HepG2 (cell line): ENCODE measurements at regions not wholly inside any gene's neighbourhood (a gene's known extent, or its start where the extent isn't known, plus 50 kb on each side); places are given as distances from the start of the nearest gene placed in this dataset.

Source experiments
- ARHGAP35 ChIP-seq: sonication (generic); formaldehyde crosslinking; IDR thresholded peaks from 2 replicates; pipeline ENCODE4 v1.9.0; 2022; ENCODE audit warnings: mild to moderate bottlenecking, inconsistent platforms, moderate library complexity, missing genetic modification reagents, borderline replicate concordance
- CBX5 ChIP-seq: sonication (generic); formaldehyde crosslinking; IDR thresholded peaks from 2 replicates; pipeline ENCODE4 v1.4.0; 2020; ENCODE audit warnings: missing genetic modification reagents, borderline replicate concordance
- FOXJ3 ChIP-seq: sonication (generic); formaldehyde crosslinking; IDR thresholded peaks from 2 replicates; pipeline ENCODE4 v1.4.0; 2020; ENCODE audit warnings: missing genetic modification reagents, mild to moderate bottlenecking, borderline replicate concordance
- HOXA5 ChIP-seq: sonication (generic); formaldehyde crosslinking; IDR thresholded peaks from 2 replicates; pipeline ENCODE4 v1.4.0; 2020; ENCODE audit warnings: missing genetic modification reagents
- HOXA7 ChIP-seq: sonication (generic); formaldehyde crosslinking; IDR thresholded peaks from 2 replicates; pipeline ENCODE4 v1.8.1; 2022; ENCODE audit warnings: mild to moderate bottlenecking, missing genetic modification reagents, moderate library complexity
- POLR2A ChIP-seq, 2 experiments: IDR thresholded peaks; 2 replicates each; pipeline ENCODE4 v1.6.1; 2011; ENCODE audit warnings: low read depth in 2 of 2, low read length in 2 of 2, mild to moderate bottlenecking in 1 of 2, moderate library complexity in 1 of 2; ENCODE audit not compliant: insufficient read depth in 1 of 2
- SUZ12 ChIP-seq: fragments of 150-350 bp; IDR thresholded peaks from 2 replicates; pipeline ENCODE4 v1.6.1; 2014; ENCODE audit warnings: low read depth, low read length
- ZNF143 ChIP-seq: sonication (generic); formaldehyde crosslinking; IDR thresholded peaks from 2 replicates; pipeline ENCODE4 v1.4.0; 2020; ENCODE audit warnings: missing genetic modification reagents
- TF ChIP-seq, protein P1 (sequence below): sonication (generic); formaldehyde crosslinking; IDR thresholded peaks from 2 replicates; pipeline ENCODE4 v1.4.0; 2020; ENCODE audit warnings: missing genetic modification reagents
- TF ChIP-seq, protein P2 (sequence below): sonication (generic); formaldehyde crosslinking; IDR thresholded peaks from 2 replicates; pipeline ENCODE4 v1.4.0; 2020; ENCODE audit warnings: missing genetic modification reagents

DNA sequence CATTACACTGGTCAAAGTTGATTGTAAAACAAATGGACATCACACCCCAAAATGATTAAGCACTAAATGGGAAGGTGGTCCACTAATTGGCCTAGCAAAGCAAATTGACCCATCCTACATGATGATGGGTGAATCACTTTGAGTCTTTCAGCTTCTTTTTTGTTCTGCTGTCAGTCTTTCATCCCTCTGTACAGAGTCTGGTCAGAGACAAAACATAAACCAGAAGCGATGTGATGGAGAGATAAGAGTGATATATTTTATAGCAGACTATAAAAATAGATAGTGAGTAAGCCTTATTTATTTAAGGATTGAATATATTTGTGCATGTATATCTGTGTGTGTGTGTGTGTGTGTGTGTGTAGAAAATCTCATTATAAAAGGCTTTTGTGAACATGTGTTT lies 618.4 kb upstream of the SOX9 start:
- TF ChIP-seq HOXA5 (no peak), SUZ12 (no peak), POLR2A (IDR thresholded peaks at IDR 0.05; ENCODE audit: insufficient read depth in 1 of 2, low read depth in 2 of 2, low read length in 2 of 2) (no peak), ZNF143 (no peak), ARHGAP35 (CRISPR knock-in tag) (no peak), FOXJ3 (CRISPR knock-in tag) (no peak), HOXA7 (CRISPR knock-in tag) (no peak), CBX5 (CRISPR knock-in tag) (no peak)
- TF ChIP-seq, protein P1, sequence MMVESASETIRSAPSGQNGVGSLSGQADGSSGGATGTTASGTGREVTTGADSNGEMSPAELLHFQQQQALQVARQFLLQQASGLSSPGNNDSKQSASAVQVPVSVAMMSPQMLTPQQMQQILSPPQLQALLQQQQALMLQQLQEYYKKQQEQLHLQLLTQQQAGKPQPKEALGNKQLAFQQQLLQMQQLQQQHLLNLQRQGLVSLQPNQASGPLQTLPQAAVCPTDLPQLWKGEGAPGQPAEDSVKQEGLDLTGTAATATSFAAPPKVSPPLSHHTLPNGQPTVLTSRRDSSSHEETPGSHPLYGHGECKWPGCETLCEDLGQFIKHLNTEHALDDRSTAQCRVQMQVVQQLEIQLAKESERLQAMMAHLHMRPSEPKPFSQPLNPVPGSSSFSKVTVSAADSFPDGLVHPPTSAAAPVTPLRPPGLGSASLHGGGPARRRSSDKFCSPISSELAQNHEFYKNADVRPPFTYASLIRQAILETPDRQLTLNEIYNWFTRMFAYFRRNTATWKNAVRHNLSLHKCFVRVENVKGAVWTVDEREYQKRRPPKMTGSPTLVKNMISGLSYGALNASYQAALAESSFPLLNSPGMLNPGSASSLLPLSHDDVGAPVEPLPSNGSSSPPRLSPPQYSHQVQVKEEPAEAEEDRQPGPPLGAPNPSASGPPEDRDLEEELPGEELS (CRISPR knock-in tag), result no peak
- TF ChIP-seq, protein P2, sequence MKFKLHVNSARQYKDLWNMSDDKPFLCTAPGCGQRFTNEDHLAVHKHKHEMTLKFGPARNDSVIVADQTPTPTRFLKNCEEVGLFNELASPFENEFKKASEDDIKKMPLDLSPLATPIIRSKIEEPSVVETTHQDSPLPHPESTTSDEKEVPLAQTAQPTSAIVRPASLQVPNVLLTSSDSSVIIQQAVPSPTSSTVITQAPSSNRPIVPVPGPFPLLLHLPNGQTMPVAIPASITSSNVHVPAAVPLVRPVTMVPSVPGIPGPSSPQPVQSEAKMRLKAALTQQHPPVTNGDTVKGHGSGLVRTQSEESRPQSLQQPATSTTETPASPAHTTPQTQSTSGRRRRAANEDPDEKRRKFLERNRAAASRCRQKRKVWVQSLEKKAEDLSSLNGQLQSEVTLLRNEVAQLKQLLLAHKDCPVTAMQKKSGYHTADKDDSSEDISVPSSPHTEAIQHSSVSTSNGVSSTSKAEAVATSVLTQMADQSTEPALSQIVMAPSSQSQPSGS (CRISPR knock-in tag), result no peak
